Ascending aorta (tissue), 2 donors: ENCODE measurements at regions not wholly inside any gene's neighbourhood (a gene's known extent, or its start where the extent isn't known, plus 50 kb on each side); places are given as distances from the start of the nearest gene placed in this dataset.

Source experiments
- DNase-seq, 2 donors: peaks; one replicate each; pipeline ENCODE4 v3.0.0-alpha.2; 2019; ENCODE audit warnings: low spot score in 2 of 2
- H3K27ac ChIP-seq, 2 donors: fragments of 200-600 bp; sonication (generic); one replicate each; pipeline ENCODE4 v1.5.1; 2016 to 2017; ENCODE audit warnings: mild to moderate bottlenecking in 1 of 2
- H3K27me3 ChIP-seq: fragments of 200-600 bp; sonication (generic); one replicate; pipeline ENCODE4 v1.5.1; 2017
- H3K36me3 ChIP-seq, 2 donors: fragments of 200-600 bp; sonication (generic); one replicate each; pipeline ENCODE4 v1.5.1; 2016
- H3K4me1 ChIP-seq, 2 donors: fragments of 200-600 bp; sonication (generic); one replicate each; pipeline ENCODE4 v1.5.1; 2016 to 2017; ENCODE audit warnings: mild to moderate bottlenecking in 1 of 2
- H3K4me3 ChIP-seq, 2 donors: fragments of 200-600 bp; sonication (generic); one replicate each; pipeline ENCODE4 v1.5.1; 2016 to 2017; ENCODE audit warnings: mild to moderate bottlenecking in 1 of 2
- H3K9me3 ChIP-seq, 2 donors: fragments of 200-600 bp; sonication (generic); one replicate each; pipeline ENCODE4 v1.5.1; 2016
- CTCF ChIP-seq, 3 experiments: fragments of 200-600 bp in 2 of 3; fragments of 450-650 bp in 1 of 3; sonication (generic) in 2 of 3; IDR thresholded peaks; one replicate each; pipeline ENCODE4 v1.5.1; 2016 to 2019; ENCODE audit warnings: antibody characterized with exemption in 3 of 3, mild to moderate bottlenecking in 1 of 3, moderate library complexity in 1 of 3
- intact Hi-C: fragments of 100-400 bp; cut with DNase I; formaldehyde crosslinking; loops from one replicate; pipeline ENCODE4 v1.15.1; 2023

- H3K36me3 ChIP-seq, result no peaks in the 10 kb centered on the region
- no peaks in the 10 kb centered on the region for H3K4me1 ChIP-seq
- no peak overlapping the region for H3K4me3 ChIP-seq
- no peaks in the 10 kb centered on the region for H3K9me3 ChIP-seq
- DNase-seq, result no peak
- no peaks in the 10 kb centered on the region for H3K27me3 ChIP-seq
- intact Hi-C loops, result no loop called here
- H3K27ac ChIP-seq, result no peak overlapping the region
- TF ChIP-seq CTCF (IDR thresholded peaks at IDR 0.05), result no peak
Measured at GRCh38 chr5:166245556-166245955, 2045.9 kb upstream of the WWC1 start.

- DNase-seq, result no peak
- intact Hi-C loops, result no loop called here
- no peak for TF ChIP-seq CTCF (IDR thresholded peaks at IDR 0.05)
Measured at GRCh38 chr5:166251786-166252185, 2039.7 kb upstream of the WWC1 start.

GRCh38 chr5:166257661-166258060, 2033.8 kb upstream of the WWC1 start:
- TF ChIP-seq CTCF (IDR thresholded peaks at IDR 0.05), result no peak
- no peaks in the 10 kb centered on the region for H3K4me1 ChIP-seq

More at GRCh38 chr5:166251786-166252185, 2039.7 kb upstream of the WWC1 start:
- H3K4me3 ChIP-seq, result no peak overlapping the region
- no peaks in the 10 kb centered on the region for H3K36me3 ChIP-seq
- H3K27ac ChIP-seq, result no peak overlapping the region
- H3K27me3 ChIP-seq, result no peaks in the 10 kb centered on the region
- H3K4me1 ChIP-seq, result no peaks in the 10 kb centered on the region
- H3K9me3 ChIP-seq, result no peaks in the 10 kb centered on the region

GRCh38 chr5:166262395-166262794, 2029.0 kb upstream of the WWC1 start:
- H3K4me3 ChIP-seq, result no peak overlapping the region
- H3K36me3 ChIP-seq, result no peaks in the 10 kb centered on the region
- DNase-seq, result no peak
- peaks cover 0 to 3% of the 10 kb centered on the region in 2 donors for H3K9me3 ChIP-seq
- intact Hi-C loops, result no loop called here
- no peak for TF ChIP-seq CTCF (IDR thresholded peaks at IDR 0.05)
- H3K27me3 ChIP-seq, result no peaks in the 10 kb centered on the region
- H3K4me1 ChIP-seq, result no peaks in the 10 kb centered on the region
- H3K27ac ChIP-seq, result no peak overlapping the region

More at GRCh38 chr5:166257661-166258060, 2033.8 kb upstream of the WWC1 start:
- intact Hi-C loops, result no loop called here
- Histone ChIP-seq H3K9me3 (peaks cover 0 to 3% of the 10 kb centered on the region in 2 donors), H3K27ac (no peak overlapping the region), H3K36me3 (no peaks in the 10 kb centered on the region), H3K27me3 (no peaks in the 10 kb centered on the region), H3K4me3 (no peak overlapping the region)
- DNase-seq, result no peak

GRCh38 chr5:166267907-166268306, 2023.5 kb upstream of the WWC1 start:
- intact Hi-C loops, result no loop called here
- Histone ChIP-seq H3K4me1 (no peaks in the 10 kb centered on the region), H3K27me3 (no peaks in the 10 kb centered on the region), H3K27ac (no peak overlapping the region), H3K36me3 (no peaks in the 10 kb centered on the region), H3K9me3 (no peaks in the 10 kb centered on the region), H3K4me3 (no peak overlapping the region)
- TF ChIP-seq CTCF (IDR thresholded peaks at IDR 0.05), result no peak
- DNase-seq, result no peak

GRCh38 chr5:166270712-166271111, 2020.7 kb upstream of the WWC1 start:
- TF ChIP-seq CTCF (IDR thresholded peaks at IDR 0.05), result no peak
- H3K4me3 ChIP-seq, result no peak overlapping the region
- intact Hi-C loops, result no loop called here

More at GRCh38 chr5:166270712-166271111, 2020.7 kb upstream of the WWC1 start:
- no peak for DNase-seq
- Histone ChIP-seq H3K4me1 (no peaks in the 10 kb centered on the region), H3K9me3 (no peaks in the 10 kb centered on the region), H3K27me3 (no peaks in the 10 kb centered on the region), H3K36me3 (no peaks in the 10 kb centered on the region), H3K27ac (no peak overlapping the region)
